ENCODE measurements at regions not wholly inside any gene's neighbourhood (a gene's known extent, or its start where the extent isn't known, plus 50 kb on each side); places are given as distances from the start of the nearest gene placed in this dataset.

DNA sequence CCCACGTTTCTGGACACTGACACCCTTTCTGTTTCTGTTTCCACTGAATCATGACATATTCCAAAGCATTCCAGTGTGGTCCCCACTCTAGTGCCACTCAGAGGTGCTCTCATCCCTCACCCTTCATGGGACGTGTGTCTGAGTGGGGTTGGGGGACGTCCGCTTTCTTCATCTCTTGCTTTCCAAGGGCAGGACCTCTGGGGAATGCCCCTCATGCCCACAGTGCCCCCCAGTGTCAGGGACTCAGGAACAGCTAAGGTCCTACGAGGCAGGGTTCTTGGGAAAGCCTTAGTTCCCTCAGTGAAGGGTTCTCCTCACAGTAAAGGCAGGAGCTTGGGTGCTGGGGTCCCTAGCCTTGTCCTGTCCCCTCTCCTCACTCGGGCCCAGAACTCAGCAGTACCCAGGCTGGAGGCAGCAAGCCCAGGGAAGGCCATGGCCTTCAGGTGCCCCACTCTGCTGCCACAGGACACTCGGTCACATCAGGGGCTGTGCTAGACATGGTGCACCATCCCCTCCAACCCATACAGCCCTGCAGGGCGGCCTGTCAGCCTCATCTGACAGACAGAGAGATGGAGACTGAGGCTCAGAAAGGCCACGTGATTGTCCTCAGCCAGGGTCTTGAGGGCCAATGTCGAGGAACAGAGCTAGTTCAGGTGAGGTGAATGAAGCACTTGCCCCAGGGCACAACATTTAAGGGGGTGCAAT is 261.0 kb downstream of the TLE3 start:
- in situ Hi-C loops (cut with HindIII; ENCODE audit: low pct_unique_long_range_greater_than_20kb, low sequenced_read_pairs), result no loop called here
- no peak for DNase-seq (ENCODE audit: low read depth)

DNA sequence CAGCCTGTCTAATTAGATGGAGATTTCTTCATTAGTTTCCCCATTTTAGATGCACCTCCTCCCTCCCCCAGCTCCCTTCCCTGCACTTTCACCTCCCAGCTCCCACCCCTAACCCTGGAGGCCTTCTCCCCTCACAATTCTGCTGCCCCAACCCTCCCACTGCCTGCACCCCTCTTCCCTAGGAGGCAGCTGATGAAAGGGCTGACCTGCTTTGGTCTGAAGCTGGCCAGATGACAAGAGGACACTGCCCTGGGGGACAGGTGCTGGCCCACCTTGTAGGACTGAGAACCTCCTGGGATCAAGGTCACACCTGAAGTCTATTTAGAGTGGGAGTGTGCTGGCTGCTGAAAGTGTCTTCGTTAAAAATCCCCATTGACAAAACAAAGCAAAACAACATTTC is 259.4 kb downstream of the TLE3 start:
- DNase-seq (ENCODE audit: low read depth), result no peak
- in situ Hi-C loops (cut with HindIII; ENCODE audit: low pct_unique_long_range_greater_than_20kb, low sequenced_read_pairs), result no loop called here

DNA sequence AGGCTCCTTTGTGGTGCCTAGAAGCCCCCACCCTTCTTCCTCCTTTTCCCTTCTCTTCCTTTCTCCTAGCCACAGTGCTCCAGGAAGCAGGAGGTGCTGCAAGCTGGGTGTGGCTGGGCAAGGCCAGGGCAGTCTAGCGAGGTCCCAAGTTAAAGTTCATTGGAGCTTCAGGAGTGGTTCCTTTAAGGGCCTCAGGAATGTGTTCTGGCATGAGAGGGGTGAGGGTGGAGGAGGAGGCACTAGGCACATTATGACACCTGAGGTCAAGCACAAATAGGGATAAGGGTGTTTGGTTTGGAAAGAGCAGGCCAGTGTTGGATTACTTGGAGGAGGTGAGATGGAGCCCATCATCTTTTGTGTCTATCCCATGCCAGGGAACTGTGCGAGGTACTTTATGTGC is 258.7 kb downstream of the TLE3 start:
- in situ Hi-C loops (cut with HindIII; ENCODE audit: low pct_unique_long_range_greater_than_20kb, low sequenced_read_pairs), result no loop called here
- DNase-seq (ENCODE audit: low read depth), result no peak

DNA sequence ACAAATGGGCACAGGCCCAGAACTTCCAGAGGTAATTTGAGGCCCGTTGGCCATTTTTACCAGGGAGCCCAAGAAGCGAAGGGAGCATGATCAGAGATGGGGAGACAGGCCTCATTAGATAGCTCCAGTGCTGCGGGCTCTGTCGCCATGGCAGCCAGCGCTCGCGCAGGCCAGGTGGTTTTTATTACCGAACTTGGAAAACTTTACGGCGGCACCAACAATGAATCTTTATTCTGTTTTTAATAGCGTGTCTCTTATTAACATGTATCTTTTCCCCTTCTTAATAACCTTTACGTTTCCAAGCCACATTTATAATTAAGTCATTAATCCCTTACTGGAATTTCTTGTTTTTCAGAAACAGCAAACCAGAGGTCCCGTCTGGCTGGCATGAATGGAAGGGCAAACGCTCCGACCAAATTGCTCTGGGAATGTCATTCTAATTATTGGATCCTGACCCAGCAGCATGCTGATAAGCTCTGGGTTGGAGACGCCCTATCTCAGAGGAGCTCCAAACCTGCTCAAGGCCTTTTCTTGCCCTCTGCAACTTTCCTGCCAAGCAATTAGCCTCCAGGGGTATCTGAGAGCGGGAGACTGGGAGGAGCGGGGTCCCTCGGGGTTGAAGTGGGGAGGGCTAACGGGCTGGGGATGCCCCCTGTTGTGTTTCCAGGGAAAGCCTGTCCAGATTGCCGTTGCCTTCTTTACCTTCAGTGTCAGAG is 256.4 kb downstream of the TLE3 start:
- no peak for DNase-seq (ENCODE audit: low read depth)
- in situ Hi-C loops (cut with HindIII; ENCODE audit: low pct_unique_long_range_greater_than_20kb, low sequenced_read_pairs), result no loop called here

DNA sequence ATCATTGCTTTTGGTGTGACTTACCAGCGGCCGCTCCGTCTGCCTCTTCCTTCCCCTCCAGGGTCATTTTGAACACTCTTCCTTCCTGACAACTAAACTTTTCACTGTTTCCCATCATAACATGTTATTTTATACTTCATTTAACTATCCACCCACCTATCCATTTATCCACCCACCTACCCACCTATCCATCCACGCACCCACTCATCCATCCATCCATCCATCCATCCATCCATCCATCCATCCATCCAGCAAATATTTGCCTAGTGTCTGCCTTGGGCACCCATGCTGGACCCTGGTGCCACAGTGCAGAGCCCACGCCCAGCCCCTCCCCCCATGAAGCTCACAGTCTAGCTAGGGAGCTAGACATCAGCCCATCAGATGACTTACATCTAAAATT is 254.9 kb downstream of the TLE3 start:
- in situ Hi-C loops (cut with HindIII; ENCODE audit: low pct_unique_long_range_greater_than_20kb, low sequenced_read_pairs), result no loop called here
- no peak for DNase-seq (ENCODE audit: low read depth)

DNA sequence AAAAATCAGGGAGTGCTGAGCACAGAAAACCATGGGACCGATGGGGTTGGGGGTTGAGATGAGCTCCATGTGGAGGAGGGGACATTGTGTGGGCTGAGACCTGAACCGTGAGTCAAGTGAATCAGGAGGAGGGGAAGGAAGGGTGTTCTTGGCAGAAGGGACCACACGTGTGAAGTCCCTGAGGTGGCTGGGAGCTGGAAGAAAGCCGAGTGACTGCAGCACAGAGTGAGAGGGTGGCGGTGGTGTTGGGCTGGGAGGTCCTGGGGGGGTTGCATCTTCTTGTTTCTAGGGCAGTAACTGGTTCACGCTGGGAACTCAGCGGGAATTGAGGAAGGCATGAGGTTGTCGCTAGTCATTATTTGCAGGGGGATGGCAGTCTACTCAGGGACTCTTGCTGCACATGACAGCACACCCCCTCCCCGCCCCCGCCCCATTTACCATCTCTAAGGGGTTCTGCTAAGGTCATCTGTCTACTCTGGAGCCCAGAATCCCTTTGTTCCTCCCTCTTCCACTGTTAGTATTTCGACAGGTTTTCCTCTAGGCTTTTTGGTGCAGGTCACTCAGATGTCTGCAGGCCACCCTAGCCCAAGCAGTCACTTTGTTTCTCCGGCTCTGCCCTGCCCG is 254.3 kb downstream of the TLE3 start:
- in situ Hi-C loops (cut with HindIII; ENCODE audit: low pct_unique_long_range_greater_than_20kb, low sequenced_read_pairs), result no loop called here
- no peak for DNase-seq (ENCODE audit: low read depth)

DNA sequence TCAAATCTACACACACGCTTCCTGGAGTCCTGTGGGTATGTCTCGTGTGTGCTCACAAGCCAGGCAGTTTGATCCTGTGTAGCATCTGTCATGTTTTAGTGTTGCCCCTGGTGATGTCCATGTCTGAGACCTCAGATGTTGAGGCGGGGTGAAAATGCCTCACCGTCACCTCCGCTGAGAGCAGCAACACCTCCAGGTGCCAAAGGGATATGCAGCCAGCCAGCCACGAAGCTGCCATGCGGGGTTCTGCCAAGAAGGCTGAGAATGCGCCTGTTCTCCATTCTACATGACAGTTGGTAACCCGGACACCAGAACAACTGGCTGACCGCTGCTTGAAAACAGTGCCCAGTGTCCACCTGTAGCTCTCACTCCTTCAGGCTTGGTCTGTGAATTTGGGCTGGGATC is 253.8 kb downstream of the TLE3 start:
- DNase-seq (ENCODE audit: low read depth), result no peak
- in situ Hi-C loops (cut with HindIII; ENCODE audit: low pct_unique_long_range_greater_than_20kb, low sequenced_read_pairs), result no loop called here

DNA sequence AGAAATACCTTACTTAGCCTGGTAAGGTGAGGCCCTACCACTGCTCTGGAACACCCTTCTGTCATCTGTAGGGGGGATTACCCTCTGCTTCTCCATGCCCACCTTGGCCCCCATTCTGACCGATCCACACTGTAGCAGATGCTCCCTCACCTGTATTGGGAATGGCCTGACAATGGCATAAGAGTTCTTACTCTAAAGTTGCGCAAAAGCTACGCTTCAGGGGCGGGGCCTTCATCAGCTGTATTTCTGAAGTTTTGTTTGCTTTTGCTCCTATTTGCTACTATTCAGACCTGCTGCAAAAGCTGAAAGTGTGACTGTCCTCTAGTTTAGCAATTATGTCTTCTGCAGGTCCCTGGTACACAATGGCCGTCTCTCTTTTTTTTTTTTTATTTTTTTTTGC is 252.6 kb downstream of the TLE3 start:
- in situ Hi-C loops (cut with HindIII; ENCODE audit: low pct_unique_long_range_greater_than_20kb, low sequenced_read_pairs), result no loop called here

DNA sequence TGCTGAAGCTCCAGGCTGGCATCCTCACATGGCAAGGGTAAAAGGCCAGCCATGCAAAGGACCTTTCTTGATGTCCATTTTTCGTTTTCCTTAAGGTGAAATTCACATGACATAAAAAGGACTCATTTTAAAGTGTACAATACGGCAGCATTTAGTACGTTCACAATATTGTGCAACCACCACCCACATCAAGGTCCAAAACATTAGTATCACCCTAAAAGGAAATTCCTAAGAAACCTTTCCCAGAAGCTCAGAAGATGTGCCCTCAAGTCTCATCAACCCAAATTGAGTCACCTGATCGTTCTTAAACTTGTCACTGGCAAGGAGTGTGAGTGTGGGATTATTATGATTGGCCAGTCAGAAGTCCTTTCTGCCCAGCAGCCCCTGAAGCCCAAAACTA is 250.1 kb downstream of the TLE3 start:
- DNase-seq (ENCODE audit: low read depth), result no peak
- in situ Hi-C loops (cut with HindIII; ENCODE audit: low pct_unique_long_range_greater_than_20kb, low sequenced_read_pairs), result no loop called here

More for the DNA sequence above, 252.6 kb downstream of the TLE3 start:
- DNase-seq (ENCODE audit: low read depth), result no peak

DNA sequence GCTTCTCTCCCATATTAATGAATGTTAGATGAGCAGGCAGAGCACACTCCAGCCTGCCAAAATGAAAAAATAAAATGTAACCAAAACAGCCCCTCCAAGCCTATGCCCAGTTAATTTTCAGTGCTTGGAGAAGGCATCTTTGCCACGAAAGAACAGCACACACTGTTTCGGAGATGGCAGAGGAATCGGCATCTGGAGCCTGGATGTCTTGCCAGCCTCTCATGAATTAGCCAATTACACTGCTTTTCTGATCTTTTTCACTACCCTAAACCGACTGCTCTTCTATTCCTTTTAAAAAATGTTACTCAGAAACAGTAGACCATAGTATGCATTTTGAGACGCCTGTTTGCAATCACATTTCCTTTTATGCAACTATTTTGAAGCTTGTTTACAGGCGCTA is 249.6 kb downstream of the TLE3 start:
- in situ Hi-C loops (cut with HindIII; ENCODE audit: low pct_unique_long_range_greater_than_20kb, low sequenced_read_pairs), result no loop called here
- DNase-seq (ENCODE audit: low read depth), result no peak

DNA sequence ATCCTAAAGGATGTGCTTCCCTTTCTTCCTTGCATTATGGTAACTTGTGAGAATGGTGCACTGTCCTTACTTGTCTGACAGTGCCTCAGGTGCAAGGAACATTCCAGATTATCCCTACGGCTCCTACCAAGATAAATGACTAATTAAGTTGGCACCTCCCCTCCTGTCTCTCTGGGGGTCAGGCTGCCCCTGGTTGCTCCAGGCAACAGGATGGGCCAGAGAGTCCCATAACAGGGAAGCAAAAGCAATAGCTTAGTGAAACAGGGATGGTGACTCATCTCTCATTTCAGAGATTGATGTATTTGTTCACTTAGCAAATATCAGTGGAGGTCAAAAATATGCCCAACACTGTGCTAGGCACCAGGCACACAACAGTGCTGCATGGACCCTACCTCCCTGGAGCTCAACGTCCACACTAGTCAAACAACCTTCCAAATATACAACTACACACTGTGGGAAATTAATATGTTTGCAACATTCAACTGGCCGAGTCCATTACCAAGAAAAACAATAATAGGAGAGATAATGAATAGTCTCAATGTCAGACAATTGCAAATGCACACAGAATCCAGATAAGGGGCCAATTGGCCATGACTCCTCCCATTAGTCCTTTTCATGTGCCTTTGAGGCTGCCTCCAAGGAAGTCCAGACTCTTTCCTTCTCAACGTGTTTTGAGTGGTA is 249.0 kb downstream of the TLE3 start:
- DNase-seq (ENCODE audit: low read depth), result peak; percentile 41
- in situ Hi-C loops (cut with HindIII; ENCODE audit: low pct_unique_long_range_greater_than_20kb, low sequenced_read_pairs), result no loop called here

DNA sequence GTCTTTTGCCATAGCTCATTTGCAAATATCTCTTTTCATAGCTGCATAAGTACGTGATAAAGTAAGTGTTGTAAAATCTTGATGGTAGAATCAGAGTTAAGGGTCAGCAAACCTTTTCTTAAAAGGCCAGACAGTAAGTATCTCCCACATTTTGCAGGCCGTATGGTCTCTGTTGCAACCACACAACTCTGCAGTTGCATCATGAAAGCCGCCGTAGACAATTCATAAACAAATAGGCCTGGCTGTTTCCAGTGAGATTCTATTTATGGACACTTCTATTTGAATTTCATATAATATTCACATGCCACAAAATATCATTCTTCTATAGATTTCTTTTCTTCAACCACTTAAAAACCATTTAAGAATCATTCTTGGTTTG is 248.5 kb downstream of the TLE3 start:
- in situ Hi-C loops (cut with HindIII; ENCODE audit: low pct_unique_long_range_greater_than_20kb, low sequenced_read_pairs), result no loop called here
- no peak for DNase-seq (ENCODE audit: low read depth)

DNA sequence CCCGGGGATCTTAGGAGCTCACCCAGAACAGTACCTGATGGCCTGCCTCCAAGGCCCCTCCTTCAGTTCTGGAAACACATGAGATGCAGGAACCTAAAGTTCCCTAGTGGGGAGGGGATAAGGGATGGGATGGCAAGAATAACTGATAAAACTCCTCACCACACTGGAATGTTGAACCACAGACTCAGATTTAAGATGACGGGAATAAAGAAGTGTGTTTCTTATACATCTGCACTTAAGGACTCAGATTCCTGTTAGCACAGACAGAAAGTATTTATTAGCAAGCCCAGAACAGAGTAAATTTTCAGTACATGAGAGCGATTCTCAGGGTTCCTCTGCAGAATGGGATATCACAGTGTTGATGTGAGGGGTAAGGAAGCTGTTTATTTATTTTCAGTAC is 245.2 kb downstream of the TLE3 start:
- in situ Hi-C loops (cut with HindIII; ENCODE audit: low pct_unique_long_range_greater_than_20kb, low sequenced_read_pairs), result no loop called here
- no peak for DNase-seq (ENCODE audit: low read depth)

DNA sequence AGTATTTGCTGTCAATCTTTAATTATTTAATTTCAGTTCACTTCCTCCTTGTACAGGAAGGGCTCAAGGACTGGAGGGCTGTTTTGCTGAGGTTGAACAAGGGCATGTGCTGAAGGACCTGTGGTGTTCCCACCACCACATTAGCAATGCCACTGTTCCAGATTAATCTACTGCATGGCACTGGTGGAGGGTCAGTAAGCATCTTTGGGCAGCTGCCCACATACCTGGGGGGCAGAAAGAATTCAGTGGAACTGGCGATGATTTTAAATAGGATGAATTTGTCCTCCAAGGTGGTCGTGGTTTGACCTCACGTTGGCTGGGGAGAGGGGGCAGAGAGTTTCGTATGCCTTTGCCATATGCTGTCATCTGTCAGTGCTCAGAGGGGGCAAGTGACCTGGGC is 244.8 kb downstream of the TLE3 start:
- in situ Hi-C loops (cut with HindIII; ENCODE audit: low pct_unique_long_range_greater_than_20kb, low sequenced_read_pairs), result no loop called here
- no peak for DNase-seq (ENCODE audit: low read depth)

DNA sequence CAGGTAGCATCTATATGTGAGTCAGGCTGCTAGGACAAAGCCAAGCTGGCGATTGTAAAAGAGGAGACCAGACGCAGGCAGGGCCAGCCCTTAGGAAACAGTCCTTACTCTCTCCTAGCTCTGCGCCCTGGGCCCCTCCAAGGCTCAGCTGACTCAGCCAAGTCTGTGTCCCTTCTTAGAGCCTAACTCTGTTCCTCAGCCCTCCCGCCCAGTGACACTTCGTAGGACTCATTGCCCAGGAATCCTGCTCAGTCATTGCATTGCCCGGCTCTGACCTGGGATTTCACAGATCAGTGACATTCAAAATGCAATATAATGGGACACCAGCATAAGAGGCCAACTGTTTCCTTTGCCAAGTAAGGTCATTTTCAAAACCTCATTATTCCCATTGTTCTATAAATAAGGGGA is 244.2 kb downstream of the TLE3 start:
- DNase-seq (ENCODE audit: low read depth), result peak; percentile 93
- in situ Hi-C loops (cut with HindIII; ENCODE audit: low pct_unique_long_range_greater_than_20kb, low sequenced_read_pairs), result no loop called here

DNA sequence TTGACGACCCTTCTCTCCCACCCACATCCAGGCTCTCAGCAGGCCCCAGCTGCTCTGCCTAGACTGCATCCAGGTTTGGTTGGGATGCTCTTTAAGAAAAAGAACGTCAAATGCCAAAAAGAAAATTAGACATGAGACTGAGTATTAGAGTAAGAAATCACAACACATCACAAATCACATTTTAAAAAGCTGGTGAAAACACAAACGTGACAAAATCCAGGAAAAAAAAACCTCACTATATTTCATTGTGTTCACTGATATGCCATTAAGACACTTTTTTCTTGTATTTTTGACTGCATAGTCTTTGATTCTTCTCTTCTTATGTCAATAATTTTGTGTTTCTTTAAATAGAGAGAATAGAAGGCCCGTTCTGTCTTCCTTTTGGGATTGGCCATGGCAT is 243.7 kb downstream of the TLE3 start:
- in situ Hi-C loops (cut with HindIII; ENCODE audit: low pct_unique_long_range_greater_than_20kb, low sequenced_read_pairs), result no loop called here
- no peak for DNase-seq (ENCODE audit: low read depth)

DNA sequence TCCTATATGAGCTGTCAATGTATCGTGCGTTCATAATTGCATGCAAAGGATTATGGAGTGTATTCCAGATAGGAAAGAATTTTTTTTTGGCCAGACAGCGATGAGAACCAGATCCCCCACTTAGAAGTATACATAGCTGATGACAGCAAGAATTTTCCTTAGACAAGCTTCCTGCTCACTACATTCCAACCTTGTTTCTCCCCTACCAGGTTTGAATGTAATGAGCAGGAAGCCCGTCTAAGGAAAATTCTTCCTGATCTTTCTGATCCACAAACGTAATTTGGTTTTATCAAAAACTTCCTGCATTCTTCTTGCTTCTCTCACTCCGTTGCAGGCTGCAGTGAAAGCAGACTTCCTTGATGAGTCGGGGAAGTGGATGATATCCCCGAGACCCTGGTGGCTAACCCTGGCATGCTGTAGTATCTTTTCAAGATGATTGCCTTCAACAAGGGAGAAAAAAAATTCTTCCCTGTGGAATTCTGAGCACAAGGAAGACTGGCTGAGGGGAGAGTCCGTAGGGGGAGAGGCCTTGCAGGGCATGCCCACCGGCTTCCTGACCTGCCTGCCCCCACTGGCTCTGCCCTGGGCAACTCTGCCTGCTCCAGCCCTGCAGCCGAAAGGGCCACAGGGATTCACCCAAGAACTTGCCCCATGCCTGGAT is 243.1 kb downstream of the TLE3 start:
- in situ Hi-C loops (cut with HindIII; ENCODE audit: low pct_unique_long_range_greater_than_20kb, low sequenced_read_pairs), result no loop called here
- peak; percentile 63 for DNase-seq (ENCODE audit: low read depth)

DNA sequence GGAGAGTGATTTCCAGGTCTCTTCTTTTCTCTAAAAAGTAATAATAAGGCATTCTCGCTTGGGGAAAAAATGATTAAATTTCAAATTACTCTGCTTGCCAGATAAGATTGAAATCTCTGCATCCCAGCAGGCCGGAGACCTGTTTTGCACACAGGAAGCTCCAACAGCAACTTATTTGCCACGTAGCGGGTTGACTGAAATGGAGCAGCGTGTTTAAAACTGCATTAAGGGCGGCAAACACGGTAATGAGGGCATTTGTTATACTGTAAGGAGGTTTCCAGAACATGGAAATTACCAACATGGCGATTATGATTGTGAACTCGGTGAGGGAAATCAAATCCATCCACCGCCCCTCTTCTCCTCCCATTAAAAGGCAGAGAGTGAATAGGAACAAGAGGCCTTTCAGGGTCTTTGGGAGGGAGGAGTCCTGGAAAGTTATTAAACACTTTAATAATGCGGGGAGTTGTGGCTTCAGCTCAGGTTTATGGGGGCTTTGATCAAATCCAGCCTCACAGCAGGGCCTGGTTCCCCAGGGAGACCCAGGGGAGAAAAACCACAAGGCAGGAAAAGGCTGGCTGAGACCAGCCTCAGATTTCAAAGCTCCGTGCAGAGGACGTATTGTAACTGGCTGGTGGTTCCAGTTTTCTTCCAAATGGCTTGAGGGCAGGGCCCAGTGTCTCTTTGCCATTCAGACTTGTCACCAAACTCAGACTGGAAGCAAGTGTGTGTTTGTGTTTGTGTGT is 242.3 kb downstream of the TLE3 start:
- in situ Hi-C loops (cut with HindIII; ENCODE audit: low pct_unique_long_range_greater_than_20kb, low sequenced_read_pairs), result no loop called here
- no peak for DNase-seq (ENCODE audit: low read depth)

Measured in Caki2 (cell line).